ENCODE measurements at regions not wholly inside any gene's neighbourhood (a gene's known extent, or its start where the extent isn't known, plus 50 kb on each side); places are given as distances from the start of the nearest gene placed in this dataset.

DNA sequence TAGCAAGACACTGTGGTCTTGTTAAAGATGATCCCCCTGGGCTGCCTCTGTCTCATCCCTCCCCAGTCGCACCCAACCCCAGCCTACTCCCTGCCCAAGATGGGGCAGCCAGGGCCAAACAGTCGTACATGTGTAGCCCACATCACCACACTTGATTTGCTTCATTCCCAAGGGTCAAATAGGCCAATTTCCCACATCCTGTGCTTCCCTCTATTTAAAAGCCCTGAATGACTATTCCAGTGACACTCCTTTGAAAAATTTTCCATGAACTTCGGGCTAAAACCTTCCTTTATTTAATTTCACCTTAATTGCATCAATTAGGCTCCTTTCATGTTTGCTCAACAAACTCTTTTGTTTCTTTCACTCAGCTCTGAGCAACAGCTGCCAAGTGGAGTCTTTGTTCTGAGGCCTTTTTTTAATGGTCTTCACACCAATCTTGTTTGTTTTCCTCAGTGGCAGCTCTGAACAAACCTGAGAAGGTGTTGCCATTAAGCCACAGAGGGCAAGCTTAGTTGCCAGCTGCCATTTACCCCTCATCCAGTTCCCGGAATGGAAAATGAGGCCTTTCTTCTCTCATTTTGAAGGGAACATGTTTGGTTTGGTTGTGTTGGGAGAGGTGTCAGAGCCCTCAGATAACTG is 126.9 kb downstream of the APIP start:
- TF ChIP-seq CTCF (IDR thresholded peaks at IDR 0.05) (no peak), POLR2A (IDR thresholded peaks at IDR 0.05) (no peak)

Measured in prostate gland (tissue), 2 donors.